ENCODE measurements at regions not wholly inside any gene's neighbourhood (a gene's known extent, or its start where the extent isn't known, plus 50 kb on each side); places are given as distances from the start of the nearest gene placed in this dataset.

GRCh38 chr13:72657379-72657778, 70.0 kb downstream of the MZT1 start:
- Mint-ChIP-seq H3K4me1 (ENCODE audit: low read depth) (no peaks in the 10 kb centered on the region), H3K27ac (no peak overlapping the region), H3K36me3 (ENCODE audit: insufficient read depth in 2 of 2) (no peaks in the 10 kb centered on the region), H3K9me3 (no peaks in the 10 kb centered on the region), H3K4me3 (no peak overlapping the region), H3K27me3 (ENCODE audit: low read depth) (peaks cover 17% of the 10 kb centered on the region)
- no peak for DNase-seq
- peak in 1 of 2 donors; percentile 15 for ATAC-seq (replicated peaks in 1 of 2)

GRCh38 chr13:72656357-72656756, 71.1 kb downstream of the MZT1 start:
- Mint-ChIP-seq H3K27me3 (ENCODE audit: low read depth) (peaks cover 20% of the 10 kb centered on the region), H3K9me3 (no peaks in the 10 kb centered on the region), H3K4me1 (ENCODE audit: low read depth) (no peaks in the 10 kb centered on the region), H3K4me3 (no peak overlapping the region), H3K36me3 (ENCODE audit: insufficient read depth in 2 of 2) (no peaks in the 10 kb centered on the region), H3K27ac (no peak overlapping the region)
- DNase-seq (no peak), ATAC-seq (replicated peaks in 1 of 2) (no peak)

- no peak for DNase-seq
- Mint-ChIP-seq H3K9me3 (no peaks in the 10 kb centered on the region), H3K4me1 (ENCODE audit: low read depth) (no peaks in the 10 kb centered on the region), H3K27ac (no peak overlapping the region), H3K27me3 (ENCODE audit: low read depth) (peaks cover 36% of the 10 kb centered on the region), H3K4me3 (no peak overlapping the region), H3K36me3 (ENCODE audit: insufficient read depth in 2 of 2) (no peaks in the 10 kb centered on the region)
- ATAC-seq (replicated peaks in 1 of 2): no peak
Measured at GRCh38 chr13:72653506-72653905, 73.9 kb downstream of the MZT1 start.

GRCh38 chr13:72652681-72653080, 74.7 kb downstream of the MZT1 start:
- DNase-seq (no peak), ATAC-seq (replicated peaks in 1 of 2) (no peak)
- no peaks in the 10 kb centered on the region for H3K4me1 Mint-ChIP-seq (ENCODE audit: low read depth)
- no peak overlapping the region for H3K27ac Mint-ChIP-seq
- H3K4me3 Mint-ChIP-seq: no peak overlapping the region
- no peaks in the 10 kb centered on the region for H3K36me3 Mint-ChIP-seq (ENCODE audit: insufficient read depth in 2 of 2)
- H3K27me3 Mint-ChIP-seq (ENCODE audit: low read depth): peaks cover 36% of the 10 kb centered on the region
- H3K9me3 Mint-ChIP-seq: no peaks in the 10 kb centered on the region

GRCh38 chr13:72651144-72651543, 76.3 kb downstream of the MZT1 start:
- ATAC-seq (replicated peaks in 1 of 2) (no peak), DNase-seq (no peak)
- no peak overlapping the region for H3K4me3 Mint-ChIP-seq
- H3K4me1 Mint-ChIP-seq (ENCODE audit: low read depth): no peaks in the 10 kb centered on the region
- H3K9me3 Mint-ChIP-seq: no peaks in the 10 kb centered on the region
- no peaks in the 10 kb centered on the region for H3K36me3 Mint-ChIP-seq (ENCODE audit: insufficient read depth in 2 of 2)
- H3K27ac Mint-ChIP-seq: no peak overlapping the region
- peaks cover 36% of the 10 kb centered on the region for H3K27me3 Mint-ChIP-seq (ENCODE audit: low read depth)

- Mint-ChIP-seq H3K27me3 (ENCODE audit: low read depth) (peaks cover 44% of the 10 kb centered on the region), H3K27ac (no peak overlapping the region), H3K4me3 (no peak overlapping the region), H3K4me1 (ENCODE audit: low read depth) (no peaks in the 10 kb centered on the region), H3K9me3 (no peaks in the 10 kb centered on the region), H3K36me3 (ENCODE audit: insufficient read depth in 2 of 2) (no peaks in the 10 kb centered on the region)
- no peak for DNase-seq
- no peak for ATAC-seq (replicated peaks in 1 of 2)
Measured at GRCh38 chr13:72650051-72650700, 77.3 kb downstream of the MZT1 start.

GRCh38 chr13:72648513-72649065, 78.8 kb downstream of the MZT1 start:
- Mint-ChIP-seq H3K36me3 (ENCODE audit: insufficient read depth in 2 of 2) (no peaks in the 10 kb centered on the region), H3K4me1 (ENCODE audit: low read depth) (no peaks in the 10 kb centered on the region), H3K27ac (no peak overlapping the region), H3K9me3 (no peaks in the 10 kb centered on the region), H3K27me3 (ENCODE audit: low read depth) (peaks cover 32% of the 10 kb centered on the region), H3K4me3 (no peak overlapping the region)
- ATAC-seq (replicated peaks in 1 of 2) (no peak), DNase-seq (no peak)

GRCh38 chr13:72647422-72647821, 80.0 kb downstream of the MZT1 start:
- DNase-seq: no peak
- Mint-ChIP-seq H3K4me1 (ENCODE audit: low read depth) (no peaks in the 10 kb centered on the region), H3K27me3 (ENCODE audit: low read depth) (peaks cover 27% of the 10 kb centered on the region), H3K9me3 (no peaks in the 10 kb centered on the region), H3K4me3 (no peak overlapping the region), H3K36me3 (ENCODE audit: insufficient read depth in 2 of 2) (no peaks in the 10 kb centered on the region), H3K27ac (no peak overlapping the region)
- no peak for ATAC-seq (replicated peaks in 1 of 2)

GRCh38 chr13:72645521-72645920, 81.9 kb downstream of the MZT1 start:
- Mint-ChIP-seq H3K4me1 (ENCODE audit: low read depth) (no peaks in the 10 kb centered on the region), H3K27me3 (ENCODE audit: low read depth) (peaks cover 18% of the 10 kb centered on the region), H3K27ac (no peak overlapping the region), H3K4me3 (no peak overlapping the region), H3K36me3 (ENCODE audit: insufficient read depth in 2 of 2) (no peaks in the 10 kb centered on the region), H3K9me3 (no peaks in the 10 kb centered on the region)
- ATAC-seq (replicated peaks in 1 of 2): no peak
- no peak for DNase-seq

GRCh38 chr13:72643311-72643989, 84.0 kb downstream of the MZT1 start:
- Mint-ChIP-seq H3K36me3 (ENCODE audit: insufficient read depth in 2 of 2) (no peaks in the 10 kb centered on the region), H3K27ac (no peak overlapping the region), H3K4me3 (no peak overlapping the region), H3K27me3 (ENCODE audit: low read depth) (peaks cover 8% of the 10 kb centered on the region), H3K9me3 (no peaks in the 10 kb centered on the region), H3K4me1 (ENCODE audit: low read depth) (no peaks in the 10 kb centered on the region)
- DNase-seq (peak; percentile 59 to 61), ATAC-seq (replicated peaks in 1 of 2) (peak in 1 of 2 donors; percentile 38)

GRCh38 chr13:72639377-72639776, 88.1 kb downstream of the MZT1 start:
- Mint-ChIP-seq H3K27ac (no peak overlapping the region), H3K9me3 (no peaks in the 10 kb centered on the region), H3K36me3 (ENCODE audit: insufficient read depth in 2 of 2) (no peaks in the 10 kb centered on the region), H3K4me3 (no peak overlapping the region), H3K27me3 (ENCODE audit: low read depth) (no peaks in the 10 kb centered on the region), H3K4me1 (ENCODE audit: low read depth) (no peaks in the 10 kb centered on the region)
- DNase-seq: no peak
- no peak for ATAC-seq (replicated peaks in 1 of 2)

GRCh38 chr13:72638059-72638815, 89.2 kb downstream of the MZT1 start:
- no peaks in the 10 kb centered on the region for H3K4me1 Mint-ChIP-seq (ENCODE audit: low read depth)
- no peaks in the 10 kb centered on the region for H3K36me3 Mint-ChIP-seq (ENCODE audit: insufficient read depth in 2 of 2)
- DNase-seq (no peak), ATAC-seq (replicated peaks in 1 of 2) (no peak)
- no peak overlapping the region for H3K27ac Mint-ChIP-seq
- no peak overlapping the region for H3K4me3 Mint-ChIP-seq
- no peaks in the 10 kb centered on the region for H3K27me3 Mint-ChIP-seq (ENCODE audit: low read depth)
- H3K9me3 Mint-ChIP-seq: no peaks in the 10 kb centered on the region

- Mint-ChIP-seq H3K4me3 (no peak overlapping the region), H3K36me3 (ENCODE audit: insufficient read depth in 2 of 2) (no peaks in the 10 kb centered on the region), H3K9me3 (no peaks in the 10 kb centered on the region), H3K27ac (no peak overlapping the region), H3K4me1 (ENCODE audit: low read depth) (no peaks in the 10 kb centered on the region), H3K27me3 (ENCODE audit: low read depth) (no peaks in the 10 kb centered on the region)
- DNase-seq (no peak), ATAC-seq (replicated peaks in 1 of 2) (no peak)
Measured at GRCh38 chr13:72637561-72637960, 89.9 kb downstream of the MZT1 start.

Measured in activated T-cell treated with anti-CD3 and anti-CD28 coated beads, Interleukin-2, amount 50 U/mL, for 72 hours (primary cell).